NB4 (cell line): ENCODE measurements at regions not wholly inside any gene's neighbourhood (a gene's known extent, or its start where the extent isn't known, plus 50 kb on each side); places are given as distances from the start of the nearest gene placed in this dataset.

Experiments used
- DNase-seq: peaks from one replicate; pipeline ENCODE4 v3.0.0; 2010; ENCODE audit warnings: low read depth
- H3K4me3 ChIP-seq: one replicate; pipeline ENCODE4 v1.5.1; 2011; ENCODE audit warnings: mild to moderate bottlenecking, low read depth, low read length, moderate library complexity
- CTCF ChIP-seq: IDR thresholded peaks from one replicate; pipeline ENCODE4 v1.5.1; 2012; ENCODE audit warnings: low read depth, low read length
- MAX ChIP-seq: IDR thresholded peaks from 2 replicates; pipeline ENCODE4 v1.6.1; 2011; ENCODE audit warnings: low read depth, low read length
- MYC ChIP-seq: IDR thresholded peaks from 2 replicates; pipeline ENCODE4 v1.6.1; 2011; ENCODE audit warnings: low read depth, low read length
- POLR2A ChIP-seq: IDR thresholded peaks from 2 replicates; pipeline ENCODE4 v1.6.1; 2011; ENCODE audit warnings: mild to moderate bottlenecking; ENCODE audit not compliant: insufficient read length; ENCODE audit errors: extremely low read depth

- TF ChIP-seq MYC (no peak), POLR2A (no peak), MAX (no peak), CTCF (no peak)
- H3K4me3 ChIP-seq = no peak overlapping the region
- DNase-seq = no peak
Observed at GRCh38 chr3:182568261-182568660, 225.0 kb upstream of the ATP11B start.

GRCh38 chr3:182568876-182569275 lies 224.4 kb upstream of the ATP11B start:
- TF ChIP-seq MAX = no peak
- TF ChIP-seq POLR2A = no peak
- TF ChIP-seq MYC = no peak
- no peak for TF ChIP-seq CTCF
- H3K4me3 ChIP-seq = no peak overlapping the region
- no peak for DNase-seq

- TF ChIP-seq CTCF (no peak), MAX (no peak), POLR2A (no peak), MYC (no peak)
- no peak overlapping the region for H3K4me3 ChIP-seq
- no peak for DNase-seq
Observed at GRCh38 chr3:182570946-182571594, 222.2 kb upstream of the ATP11B start.

- no peak overlapping the region for H3K4me3 ChIP-seq
- DNase-seq = no peak
- no peak for TF ChIP-seq MAX
- TF ChIP-seq CTCF = no peak
- no peak for TF ChIP-seq MYC
- TF ChIP-seq POLR2A = no peak
Observed at GRCh38 chr3:182575941-182576340, 217.4 kb upstream of the ATP11B start.

- TF ChIP-seq MYC (no peak), CTCF (no peak), POLR2A (no peak), MAX (no peak)
- H3K4me3 ChIP-seq = no peak overlapping the region
- DNase-seq = no peak
Observed at GRCh38 chr3:182583545-182583944, 209.8 kb upstream of the ATP11B start.
